Activated CD4-positive, alpha-beta T cell treated with anti-CD3 and anti-CD28 coated beads, Interleukin-10, Interleukin-2, amounts not matched to agents 100 ng/mL and 50 ng/mL, durations not matched to agents 16 hours and 8 hours (primary cell): ENCODE measurements at regions not wholly inside any gene's neighbourhood (a gene's known extent, or its start where the extent isn't known, plus 50 kb on each side); places are given as distances from the start of the nearest gene placed in this dataset.
A peak's percentile ranks its signal among the peaks of the same experiment; 100 is the strongest.

ENCODE experiments used
- DNase-seq: peaks from one replicate; pipeline ENCODE4 v3.0.0-alpha.2; 2020

GRCh38 chr7:130999926-131000325 is 265.9 kb upstream of the KLF14 start:
- no peak for DNase-seq

GRCh38 chr7:131000389-131000788 is 266.4 kb upstream of the KLF14 start:
- no peak for DNase-seq

- no peak for DNase-seq
These were observed 266.9 kb upstream of the KLF14 start for GRCh38 chr7:131000873-131001272.

- no peak for DNase-seq
These were observed 268.6 kb upstream of the KLF14 start for GRCh38 chr7:131002600-131002999.

- no peak for DNase-seq
These were observed 269.6 kb upstream of the KLF14 start for GRCh38 chr7:131003634-131004033.

- DNase-seq, result no peak
These were observed 270.4 kb upstream of the KLF14 start for GRCh38 chr7:131004371-131004770.

- peak; percentile 81 for DNase-seq
These were observed 273.7 kb upstream of the KLF14 start for GRCh38 chr7:131007439-131008330.

- peak; percentile 79 for DNase-seq
These were observed 275.1 kb upstream of the KLF14 start for GRCh38 chr7:131008840-131009711.

- no peak for DNase-seq
These were observed 276.2 kb upstream of the KLF14 start for GRCh38 chr7:131010029-131010716.

GRCh38 chr7:131010717-131011431 is 276.9 kb upstream of the KLF14 start:
- DNase-seq, result peak; percentile 86

GRCh38 chr7:131011432-131011742 is 277.4 kb upstream of the KLF14 start:
- peak; percentile 65 for DNase-seq

GRCh38 chr7:131011976-131012375 is 278.0 kb upstream of the KLF14 start:
- DNase-seq, result peak; percentile 43

- DNase-seq, result no peak
These were observed 278.5 kb upstream of the KLF14 start for GRCh38 chr7:131012477-131013031.

GRCh38 chr7:131013716-131014115 is 279.7 kb upstream of the KLF14 start:
- DNase-seq, result no peak

GRCh38 chr7:131014906-131015656 is 281.1 kb upstream of the KLF14 start:
- no peak for DNase-seq

GRCh38 chr7:131015657-131015958 is 281.6 kb upstream of the KLF14 start:
- DNase-seq, result no peak

- no peak for DNase-seq
These were observed 282.2 kb upstream of the KLF14 start for GRCh38 chr7:131016230-131016629.

- DNase-seq, result no peak
These were observed 285.3 kb upstream of the KLF14 start for GRCh38 chr7:131019351-131019750.

GRCh38 chr7:131020759-131021261 is 286.8 kb upstream of the KLF14 start:
- DNase-seq, result peak; percentile 58

GRCh38 chr7:131021460-131021859 is 287.5 kb upstream of the KLF14 start:
- peak; percentile 67 for DNase-seq

GRCh38 chr7:131021902-131022301 is 287.9 kb upstream of the KLF14 start:
- DNase-seq, result no peak
